Vagina (tissue), 2 donors: ENCODE measurements at regions not wholly inside any gene's neighbourhood (a gene's known extent, or its start where the extent isn't known, plus 50 kb on each side); places are given as distances from the start of the nearest gene placed in this dataset. TPM values are rescaled to one million over a fixed set of nuclear protein-coding genes. Genes with fewer than 3 reads are reported as not detected.

Source experiments
- DNase-seq, 2 donors: peaks; one replicate each; pipeline ENCODE4 v3.0.0-alpha.2; 2017; ENCODE audit errors: extremely low spot score in 2 of 2
- H3K27ac ChIP-seq: fragments of 200-600 bp; sonication (generic); one replicate; pipeline ENCODE4 v1.5.1; 2019
- H3K27me3 ChIP-seq: fragments of 200-600 bp; sonication (generic); one replicate; pipeline ENCODE4 v1.5.1; 2019
- H3K36me3 ChIP-seq, 2 donors: fragments of 200-600 bp; sonication (generic); one replicate each; pipeline ENCODE4 v1.5.1; 2017 to 2019
- H3K4me1 ChIP-seq: fragments of 200-600 bp; sonication (generic); one replicate; pipeline ENCODE4 v1.5.1; 2019
- H3K4me3 ChIP-seq, 2 donors: fragments of 200-600 bp; sonication (generic); 1 replicate in 1 of 2; 2 replicates in 1 of 2; pipeline ENCODE4 v1.5.1; 2016 to 2019
- H3K9me3 ChIP-seq: fragments of 200-600 bp; sonication (generic); one replicate; pipeline ENCODE4 v1.5.1; 2019
- CTCF ChIP-seq, 3 experiments: fragments of 450-650 bp in 2 of 3; fragments of 200-600 bp in 1 of 3; sonication (generic) in 1 of 3; IDR thresholded peaks; one replicate each; pipeline ENCODE4 v1.5.1; 2017 to 2019; ENCODE audit warnings: antibody characterized with exemption in 3 of 3, mild to moderate bottlenecking in 2 of 3, moderate library complexity in 2 of 3
- POLR2A ChIP-seq, 2 donors: fragments of 450-650 bp; IDR thresholded peaks; one replicate each; pipeline ENCODE4 v1.6.1; 2017; ENCODE audit warnings: antibody characterized with exemption in 2 of 2, mild to moderate bottlenecking in 2 of 2, moderate library complexity in 2 of 2
- POLR2AphosphoS5 ChIP-seq, 2 donors: sonication (generic); formaldehyde crosslinking; IDR thresholded peaks; one replicate each; pipeline ENCODE4 v1.9.0; 2017; ENCODE audit warnings: antibody characterized with exemption in 2 of 2, mild to moderate bottlenecking in 2 of 2, low read depth in 1 of 2; ENCODE audit not compliant: insufficient read depth in 1 of 2
- intact Hi-C: fragments of 100-400 bp; cut with DNase I; formaldehyde crosslinking; loops from one replicate; pipeline ENCODE4 v1.15.1; 2023
- small RNA-seq: library from RNA; depleted of rRNA; stranded (forward); fragments of <200 nt; gene quantifications from one replicate; pipeline ENCODE3, GENCODE V24; 2016

- no peaks in the 10 kb centered on the region for H3K4me1 ChIP-seq
- H3K9me3 ChIP-seq = no peaks in the 10 kb centered on the region
- DNase-seq = no peak
- intact Hi-C loops = no loop called here
- H3K4me3 ChIP-seq = no peak overlapping the region
- H3K27me3 ChIP-seq = no peaks in the 10 kb centered on the region
- H3K27ac ChIP-seq = no peak overlapping the region
- TF ChIP-seq POLR2AphosphoS5 (IDR thresholded peaks at IDR 0.05; ENCODE audit: insufficient read depth in 1 of 2, low read depth in 1 of 2) (no peak), POLR2A (IDR thresholded peaks at IDR 0.05) (no peak)
- no peaks in the 10 kb centered on the region for H3K36me3 ChIP-seq
Measured at GRCh38 chr18:42670860-42671259, 444.6 kb downstream of the RIT2 start.

- TF ChIP-seq CTCF (IDR thresholded peaks at IDR 0.05) = no peak
- no peak for TF ChIP-seq POLR2AphosphoS5 (IDR thresholded peaks at IDR 0.05; ENCODE audit: insufficient read depth in 1 of 2, low read depth in 1 of 2)
- TF ChIP-seq POLR2A (IDR thresholded peaks at IDR 0.05) = no peak
- H3K4me1 ChIP-seq = no peaks in the 10 kb centered on the region
- intact Hi-C loops = no loop called here
- H3K36me3 ChIP-seq = no peaks in the 10 kb centered on the region
- no peaks in the 10 kb centered on the region for H3K9me3 ChIP-seq
- DNase-seq = no peak
- H3K27ac ChIP-seq = no peak overlapping the region
- no peak overlapping the region for H3K4me3 ChIP-seq
- H3K27me3 ChIP-seq = no peaks in the 10 kb centered on the region
Measured at GRCh38 chr18:42675810-42676209, 439.7 kb downstream of the RIT2 start.

- H3K9me3 ChIP-seq = no peaks in the 10 kb centered on the region
- intact Hi-C loops = no loop called here
- no peak for DNase-seq
- H3K4me1 ChIP-seq = no peaks in the 10 kb centered on the region
- no peaks in the 10 kb centered on the region for H3K36me3 ChIP-seq
- no peak overlapping the region for H3K27ac ChIP-seq
- TF ChIP-seq CTCF (IDR thresholded peaks at IDR 0.05) (no peak), POLR2AphosphoS5 (IDR thresholded peaks at IDR 0.05; ENCODE audit: insufficient read depth in 1 of 2, low read depth in 1 of 2) (no peak), POLR2A (IDR thresholded peaks at IDR 0.05) (no peak)
- no peaks in the 10 kb centered on the region for H3K27me3 ChIP-seq
- H3K4me3 ChIP-seq = no peak overlapping the region
Measured at GRCh38 chr18:42683094-42683493, 432.4 kb downstream of the RIT2 start.

- no peaks in the 10 kb centered on the region for H3K9me3 ChIP-seq
- TF ChIP-seq POLR2A (IDR thresholded peaks at IDR 0.05) (no peak), CTCF (IDR thresholded peaks at IDR 0.05) (no peak), POLR2AphosphoS5 (IDR thresholded peaks at IDR 0.05; ENCODE audit: insufficient read depth in 1 of 2, low read depth in 1 of 2) (no peak)
- no peaks in the 10 kb centered on the region for H3K36me3 ChIP-seq
- no peak overlapping the region for H3K4me3 ChIP-seq
- no peak for DNase-seq
- no peak overlapping the region for H3K27ac ChIP-seq
- no peaks in the 10 kb centered on the region for H3K4me1 ChIP-seq
- no peaks in the 10 kb centered on the region for H3K27me3 ChIP-seq
- intact Hi-C loops = no loop called here
Measured at GRCh38 chr18:42689310-42689709, 426.2 kb downstream of the RIT2 start.

Small RNA genes in the stretch of these regions (small RNA-seq; reads per million reads assigned to genes)
- not detected for gene RNA5SP454
